ENCODE measurements at regions not wholly inside any gene's neighbourhood (a gene's known extent, or its start where the extent isn't known, plus 50 kb on each side); places are given as distances from the start of the nearest gene placed in this dataset.

DNA sequence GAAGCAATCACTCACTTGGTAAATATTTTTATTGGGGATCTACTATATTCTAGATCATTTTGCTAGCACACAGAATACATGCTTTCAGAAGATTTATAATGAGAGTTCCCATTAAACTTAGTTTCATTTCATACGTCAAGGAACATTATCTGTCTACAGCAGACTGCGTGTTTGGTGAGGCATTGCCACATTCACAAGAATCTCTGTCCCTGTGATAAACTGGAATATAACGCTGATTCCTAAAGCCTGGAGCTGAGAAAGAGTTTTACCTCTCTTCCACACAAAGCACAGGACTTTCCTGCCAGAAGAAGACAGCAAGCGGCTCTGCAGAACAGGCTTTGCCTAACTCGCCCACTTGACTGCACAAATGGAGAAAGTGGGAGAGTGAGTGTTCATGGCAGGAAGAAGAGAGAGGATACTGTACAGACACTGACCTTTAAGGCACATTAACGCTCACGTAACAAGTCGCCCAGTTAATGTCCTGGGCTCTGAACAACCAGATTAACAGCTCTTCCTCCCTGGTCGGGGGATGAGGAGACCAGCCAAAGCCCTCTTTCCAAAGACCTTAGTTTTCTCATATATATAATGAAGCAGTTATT lies 356.2 kb downstream of the GPD2 start:
- TF ChIP-seq, protein P1, sequence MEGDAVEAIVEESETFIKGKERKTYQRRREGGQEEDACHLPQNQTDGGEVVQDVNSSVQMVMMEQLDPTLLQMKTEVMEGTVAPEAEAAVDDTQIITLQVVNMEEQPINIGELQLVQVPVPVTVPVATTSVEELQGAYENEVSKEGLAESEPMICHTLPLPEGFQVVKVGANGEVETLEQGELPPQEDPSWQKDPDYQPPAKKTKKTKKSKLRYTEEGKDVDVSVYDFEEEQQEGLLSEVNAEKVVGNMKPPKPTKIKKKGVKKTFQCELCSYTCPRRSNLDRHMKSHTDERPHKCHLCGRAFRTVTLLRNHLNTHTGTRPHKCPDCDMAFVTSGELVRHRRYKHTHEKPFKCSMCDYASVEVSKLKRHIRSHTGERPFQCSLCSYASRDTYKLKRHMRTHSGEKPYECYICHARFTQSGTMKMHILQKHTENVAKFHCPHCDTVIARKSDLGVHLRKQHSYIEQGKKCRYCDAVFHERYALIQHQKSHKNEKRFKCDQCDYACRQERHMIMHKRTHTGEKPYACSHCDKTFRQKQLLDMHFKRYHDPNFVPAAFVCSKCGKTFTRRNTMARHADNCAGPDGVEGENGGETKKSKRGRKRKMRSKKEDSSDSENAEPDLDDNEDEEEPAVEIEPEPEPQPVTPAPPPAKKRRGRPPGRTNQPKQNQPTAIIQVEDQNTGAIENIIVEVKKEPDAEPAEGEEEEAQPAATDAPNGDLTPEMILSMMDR (IDR thresholded peaks at IDR 0.05) = no peak
- TF ChIP-seq, protein P2, sequence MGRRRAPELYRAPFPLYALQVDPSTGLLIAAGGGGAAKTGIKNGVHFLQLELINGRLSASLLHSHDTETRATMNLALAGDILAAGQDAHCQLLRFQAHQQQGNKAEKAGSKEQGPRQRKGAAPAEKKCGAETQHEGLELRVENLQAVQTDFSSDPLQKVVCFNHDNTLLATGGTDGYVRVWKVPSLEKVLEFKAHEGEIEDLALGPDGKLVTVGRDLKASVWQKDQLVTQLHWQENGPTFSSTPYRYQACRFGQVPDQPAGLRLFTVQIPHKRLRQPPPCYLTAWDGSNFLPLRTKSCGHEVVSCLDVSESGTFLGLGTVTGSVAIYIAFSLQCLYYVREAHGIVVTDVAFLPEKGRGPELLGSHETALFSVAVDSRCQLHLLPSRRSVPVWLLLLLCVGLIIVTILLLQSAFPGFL (CRISPR knock-in tag; IDR thresholded peaks at IDR 0.05; ENCODE audit: borderline replicate concordance) = no peak
- TF ChIP-seq CREM (CRISPR knock-in tag; IDR thresholded peaks at IDR 0.05) (no peak), TP53 (CRISPR knock-in tag; IDR thresholded peaks at IDR 0.05) (no peak), TEAD4 (CRISPR knock-in tag; IDR thresholded peaks at IDR 0.05) (no peak), TCF7 (CRISPR knock-in tag; IDR thresholded peaks at IDR 0.05; ENCODE audit: low read depth) (no peak), MXD4 (CRISPR knock-in tag; IDR thresholded peaks at IDR 0.05; ENCODE audit: borderline replicate concordance) (no peak), RELA (CRISPR knock-in tag; IDR thresholded peaks at IDR 0.05; ENCODE audit: borderline replicate concordance) (no peak), ZNF416 (CRISPR knock-in tag; IDR thresholded peaks at IDR 0.05) (no peak), NR3C1 (CRISPR knock-in tag; conservative IDR thresholded peaks at IDR 0.05; ENCODE audit: low read depth) (no peak), NR2C2 (CRISPR knock-in tag; IDR thresholded peaks at IDR 0.05) (no peak)
- TF ChIP-seq, protein P3, sequence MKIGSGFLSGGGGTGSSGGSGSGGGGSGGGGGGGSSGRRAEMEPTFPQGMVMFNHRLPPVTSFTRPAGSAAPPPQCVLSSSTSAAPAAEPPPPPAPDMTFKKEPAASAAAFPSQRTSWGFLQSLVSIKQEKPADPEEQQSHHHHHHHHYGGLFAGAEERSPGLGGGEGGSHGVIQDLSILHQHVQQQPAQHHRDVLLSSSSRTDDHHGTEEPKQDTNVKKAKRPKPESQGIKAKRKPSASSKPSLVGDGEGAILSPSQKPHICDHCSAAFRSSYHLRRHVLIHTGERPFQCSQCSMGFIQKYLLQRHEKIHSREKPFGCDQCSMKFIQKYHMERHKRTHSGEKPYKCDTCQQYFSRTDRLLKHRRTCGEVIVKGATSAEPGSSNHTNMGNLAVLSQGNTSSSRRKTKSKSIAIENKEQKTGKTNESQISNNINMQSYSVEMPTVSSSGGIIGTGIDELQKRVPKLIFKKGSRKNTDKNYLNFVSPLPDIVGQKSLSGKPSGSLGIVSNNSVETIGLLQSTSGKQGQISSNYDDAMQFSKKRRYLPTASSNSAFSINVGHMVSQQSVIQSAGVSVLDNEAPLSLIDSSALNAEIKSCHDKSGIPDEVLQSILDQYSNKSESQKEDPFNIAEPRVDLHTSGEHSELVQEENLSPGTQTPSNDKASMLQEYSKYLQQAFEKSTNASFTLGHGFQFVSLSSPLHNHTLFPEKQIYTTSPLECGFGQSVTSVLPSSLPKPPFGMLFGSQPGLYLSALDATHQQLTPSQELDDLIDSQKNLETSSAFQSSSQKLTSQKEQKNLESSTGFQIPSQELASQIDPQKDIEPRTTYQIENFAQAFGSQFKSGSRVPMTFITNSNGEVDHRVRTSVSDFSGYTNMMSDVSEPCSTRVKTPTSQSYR (CRISPR knock-in tag; IDR thresholded peaks at IDR 0.05) = no peak
- TF ChIP-seq, protein P4, sequence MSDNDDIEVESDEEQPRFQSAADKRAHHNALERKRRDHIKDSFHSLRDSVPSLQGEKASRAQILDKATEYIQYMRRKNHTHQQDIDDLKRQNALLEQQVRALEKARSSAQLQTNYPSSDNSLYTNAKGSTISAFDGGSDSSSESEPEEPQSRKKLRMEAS (CRISPR knock-in tag; IDR thresholded peaks at IDR 0.05) = no peak
- TF ChIP-seq, protein P5, sequence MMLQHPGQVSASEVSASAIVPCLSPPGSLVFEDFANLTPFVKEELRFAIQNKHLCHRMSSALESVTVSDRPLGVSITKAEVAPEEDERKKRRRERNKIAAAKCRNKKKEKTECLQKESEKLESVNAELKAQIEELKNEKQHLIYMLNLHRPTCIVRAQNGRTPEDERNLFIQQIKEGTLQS (CRISPR knock-in tag; conservative IDR thresholded peaks at IDR 0.05) = no peak
